ENCODE measurements at regions not wholly inside any gene's neighbourhood (a gene's known extent, or its start where the extent isn't known, plus 50 kb on each side); places are given as distances from the start of the nearest gene placed in this dataset.
A peak's percentile ranks its signal among the peaks of the same experiment; 100 is the strongest.
"Not testable (repeated sequence)": the region's sequence is repeated elsewhere in the genome, so short reads cannot be mapped to it uniquely, and the experiment has no call there.

DNA sequence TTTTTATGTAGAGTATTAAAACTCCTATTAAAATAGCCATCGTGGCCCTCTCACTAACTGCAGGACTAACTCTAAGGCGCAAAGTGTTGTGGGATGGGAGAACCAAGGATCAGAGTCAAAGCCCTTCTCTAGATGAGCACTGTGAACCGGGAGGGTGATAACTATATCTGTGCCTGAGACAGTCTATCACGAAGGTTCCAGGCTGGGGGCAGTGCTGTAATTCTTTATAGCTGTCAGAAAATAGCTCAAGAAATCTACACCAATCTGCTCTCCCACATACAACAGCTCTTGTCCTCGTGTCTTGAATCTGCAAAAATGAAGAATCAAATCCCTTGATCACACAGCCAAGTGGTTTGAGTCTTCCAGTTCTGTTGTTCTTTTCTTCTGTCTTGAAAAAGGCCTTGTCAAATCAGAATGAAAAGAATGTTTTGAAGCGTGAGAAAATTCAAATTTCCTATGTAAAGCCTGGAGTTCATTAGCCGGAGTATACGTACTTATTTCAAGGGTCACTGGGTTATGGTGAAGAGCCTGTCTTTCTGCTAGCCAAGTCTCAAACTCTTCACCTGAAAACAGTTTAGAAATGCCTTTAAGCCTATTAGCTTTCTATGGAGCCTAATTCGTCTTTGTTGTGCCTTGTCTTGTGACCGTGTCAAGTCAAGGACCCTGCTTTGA lies 185.3 kb upstream of the NECTIN3 start:
- Histone ChIP-seq H3K4me1 (ENCODE audit: insufficient read depth, low read length) (no peaks in the 10 kb centered on the region), H3K9ac (ENCODE audit: low read depth, low read length) (no peak overlapping the region), H3K36me3 (ENCODE audit: insufficient read depth, low read length) (no peaks in the 10 kb centered on the region), H3K9me3 (ENCODE audit: control insufficient read depth, insufficient read depth, low read length) (peaks cover 4% of the 10 kb centered on the region; the same call in 1 of the 2 replicates)

DNA sequence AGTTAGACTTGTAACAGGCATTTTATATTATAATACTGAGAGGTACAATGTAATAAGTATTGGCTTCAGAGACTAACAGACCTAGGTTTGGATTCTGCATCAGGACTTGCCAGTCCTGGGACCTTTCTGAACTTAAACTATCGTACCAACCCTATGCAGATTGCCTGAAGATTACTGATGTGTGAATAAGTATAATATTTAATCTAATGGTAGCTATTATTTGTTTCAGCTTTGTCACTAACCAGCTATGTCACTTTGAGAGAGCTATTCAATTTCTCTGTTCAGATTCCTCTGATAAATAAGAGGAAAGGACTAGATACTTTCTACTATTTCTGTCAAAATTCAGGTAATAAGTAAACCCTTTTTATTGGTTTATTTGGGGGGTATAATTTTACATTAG lies 184.4 kb upstream of the NECTIN3 start:
- H3K4me1 ChIP-seq (ENCODE audit: insufficient read depth, low read length): no peaks in the 10 kb centered on the region
- peaks cover 9% of the 10 kb centered on the region for H3K9me3 ChIP-seq (ENCODE audit: control insufficient read depth, insufficient read depth, low read length)
- no peak overlapping the region for H3K9ac ChIP-seq (ENCODE audit: low read depth, low read length)
- no peaks in the 10 kb centered on the region for H3K36me3 ChIP-seq (ENCODE audit: insufficient read depth, low read length)

DNA sequence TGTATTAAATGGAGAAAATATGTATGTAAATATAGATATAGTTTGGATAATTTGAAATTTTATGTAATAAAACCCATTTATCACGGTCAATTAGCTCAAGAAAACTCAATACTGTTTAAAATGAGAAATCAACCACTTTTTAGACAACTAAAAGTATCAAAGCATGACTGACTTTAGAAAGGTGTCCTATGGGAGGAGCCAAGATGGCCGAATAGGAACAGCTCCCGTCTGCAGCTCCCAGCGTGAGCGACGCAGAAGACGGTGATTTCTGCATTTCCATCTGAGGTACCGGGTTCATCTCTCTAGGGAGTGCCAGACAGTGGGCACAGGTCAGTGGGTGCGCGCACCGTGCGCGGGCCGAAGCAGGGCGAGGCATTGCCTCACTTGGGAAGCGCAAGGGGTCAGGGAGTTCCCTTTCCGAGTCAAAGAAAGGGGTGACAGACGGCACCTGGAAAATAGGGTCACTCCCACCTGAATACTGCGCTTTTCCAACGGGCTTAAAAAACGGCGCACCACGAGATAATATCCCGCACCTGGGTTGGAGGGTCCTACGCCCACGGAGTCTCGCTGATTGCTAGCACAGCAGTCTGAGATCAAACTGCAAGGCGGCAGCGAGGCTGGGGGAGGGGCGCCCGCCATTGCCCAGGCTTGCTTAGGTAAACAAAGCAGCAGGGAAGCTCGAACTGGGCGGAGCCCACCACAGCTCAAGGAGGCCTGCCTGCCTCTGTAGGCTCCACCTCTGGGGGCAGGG lies 182.8 kb upstream of the NECTIN3 start:
- H3K36me3 ChIP-seq (ENCODE audit: insufficient read depth, low read length): not testable (repeated sequence)
- peak overlapping the region; percentile 55 for H3K9ac ChIP-seq (ENCODE audit: low read depth, low read length)
- peaks cover 12% of the 10 kb centered on the region for H3K9me3 ChIP-seq (ENCODE audit: control insufficient read depth, insufficient read depth, low read length)

GRCh38 chr3:110889376-110889699 lies 182.3 kb upstream of the NECTIN3 start:
- H3K9ac ChIP-seq (ENCODE audit: low read depth, low read length); H3K36me3 ChIP-seq (ENCODE audit: insufficient read depth, low read length); H3K4me1 ChIP-seq (ENCODE audit: insufficient read depth, low read length): not testable (repeated sequence)
- H3K9me3 ChIP-seq (ENCODE audit: control insufficient read depth, insufficient read depth, low read length): peaks cover 12% of the 10 kb centered on the region

More for the DNA sequence above, 182.8 kb upstream of the NECTIN3 start:
- not testable (repeated sequence) for H3K4me1 ChIP-seq (ENCODE audit: insufficient read depth, low read length)

DNA sequence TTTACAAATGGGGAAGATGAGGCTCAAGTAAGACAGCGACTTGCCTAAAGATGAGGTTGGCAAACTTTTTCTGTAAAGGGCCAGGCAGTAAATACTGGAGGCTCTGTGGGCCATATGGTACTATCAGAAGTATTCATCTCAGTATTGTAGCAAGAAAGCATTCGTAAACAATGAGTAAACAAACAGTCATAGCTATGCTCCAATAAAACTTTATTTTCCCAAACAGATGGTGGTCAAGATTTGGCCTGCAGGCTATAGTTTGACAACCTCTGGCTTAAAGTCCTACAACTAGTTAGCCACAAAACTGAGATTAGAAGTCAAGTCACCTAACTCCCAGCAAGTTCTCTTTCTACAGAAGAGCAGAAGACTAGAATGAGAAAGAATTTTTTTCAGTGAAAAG lies 177.0 kb upstream of the NECTIN3 start:
- Histone ChIP-seq H3K4me1 (ENCODE audit: insufficient read depth, low read length) (no peaks in the 10 kb centered on the region), H3K9me3 (ENCODE audit: control insufficient read depth, insufficient read depth, low read length) (peaks cover 12% of the 10 kb centered on the region), H3K9ac (ENCODE audit: low read depth, low read length) (no peak overlapping the region), H3K36me3 (ENCODE audit: insufficient read depth, low read length) (no peaks in the 10 kb centered on the region; the same call in 1 of the 2 replicates)

DNA sequence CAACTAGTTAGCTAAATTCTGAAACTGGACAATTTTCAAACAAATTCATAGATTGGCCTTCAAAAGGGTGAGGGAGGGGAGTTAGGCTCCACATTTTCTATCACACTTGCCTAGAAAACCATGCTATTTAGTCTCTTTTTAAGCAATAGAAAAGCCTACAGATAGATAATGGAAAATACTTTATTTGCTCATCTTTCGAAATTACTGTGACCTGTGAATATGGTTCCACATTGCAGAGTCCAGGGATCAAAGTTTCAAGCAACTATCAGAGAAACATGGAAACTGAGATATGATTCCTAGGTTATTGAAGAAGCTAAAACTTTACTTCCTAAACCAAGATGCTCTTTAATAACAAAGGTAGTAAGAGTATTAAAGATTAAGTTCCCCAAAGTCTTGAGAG lies 176.6 kb upstream of the NECTIN3 start:
- peaks cover 12% of the 10 kb centered on the region for H3K9me3 ChIP-seq (ENCODE audit: control insufficient read depth, insufficient read depth, low read length)
- H3K9ac ChIP-seq (ENCODE audit: low read depth, low read length): no peak overlapping the region
- H3K4me1 ChIP-seq (ENCODE audit: insufficient read depth, low read length): no peaks in the 10 kb centered on the region
- H3K36me3 ChIP-seq (ENCODE audit: insufficient read depth, low read length): no peaks in the 10 kb centered on the region; the same call in 1 of the 2 replicates

GRCh38 chr3:110897046-110897445 lies 174.6 kb upstream of the NECTIN3 start:
- no peak overlapping the region for H3K9ac ChIP-seq (ENCODE audit: low read depth, low read length)
- peaks cover 4% of the 10 kb centered on the region; the same call in 1 of the 2 replicates for H3K9me3 ChIP-seq (ENCODE audit: control insufficient read depth, insufficient read depth, low read length)
- H3K4me1 ChIP-seq (ENCODE audit: insufficient read depth, low read length): no peaks in the 10 kb centered on the region
- H3K36me3 ChIP-seq (ENCODE audit: insufficient read depth, low read length): no peaks in the 10 kb centered on the region; the same call in none of the 2 replicates

GRCh38 chr3:110900576-110900975 lies 171.0 kb upstream of the NECTIN3 start:
- Histone ChIP-seq H3K9me3 (ENCODE audit: control insufficient read depth, insufficient read depth, low read length) (no peaks in the 10 kb centered on the region; the same call in 1 of the 2 replicates), H3K9ac (ENCODE audit: low read depth, low read length) (no peak overlapping the region), H3K36me3 (ENCODE audit: insufficient read depth, low read length) (no peaks in the 10 kb centered on the region; the same call in none of the 2 replicates), H3K4me1 (ENCODE audit: insufficient read depth, low read length) (no peaks in the 10 kb centered on the region)

- Histone ChIP-seq H3K9me3 (ENCODE audit: control insufficient read depth, insufficient read depth, low read length) (no peaks in the 10 kb centered on the region), H3K36me3 (ENCODE audit: insufficient read depth, low read length) (no peaks in the 10 kb centered on the region; the same call in none of the 2 replicates), H3K4me1 (ENCODE audit: insufficient read depth, low read length) (no peaks in the 10 kb centered on the region), H3K9ac (ENCODE audit: low read depth, low read length) (no peak overlapping the region)
Measured at GRCh38 chr3:110901536-110901935, 170.1 kb upstream of the NECTIN3 start.

DNA sequence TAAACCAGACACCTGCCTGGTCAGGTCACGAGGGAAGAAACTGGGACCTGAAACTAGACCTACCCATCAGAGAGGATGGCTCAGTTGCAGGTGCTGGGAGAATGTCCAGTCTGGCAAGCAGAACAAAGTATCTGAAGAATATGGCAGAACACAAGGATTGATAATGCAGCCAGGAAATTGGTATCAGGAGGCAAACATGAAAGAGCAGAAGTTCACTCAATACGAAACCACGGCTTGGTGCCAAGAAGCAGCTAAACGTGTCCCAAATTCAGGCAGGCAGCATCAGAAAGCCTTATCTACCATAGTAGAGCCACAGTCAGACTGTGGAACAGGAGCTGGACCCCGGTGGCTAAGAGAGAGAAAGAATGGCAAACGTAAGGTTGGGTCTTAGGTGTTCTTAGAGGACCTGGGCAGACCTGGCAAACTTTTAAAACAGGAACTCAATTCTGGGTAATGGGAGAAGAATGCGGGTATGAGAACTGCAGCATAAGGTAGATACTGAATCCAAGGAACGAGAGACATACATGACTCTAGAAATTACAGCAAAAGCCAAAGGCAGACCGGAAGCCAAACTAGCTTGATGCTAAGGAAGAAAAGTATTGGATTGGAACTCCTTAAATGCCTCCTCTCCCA lies 169.0 kb upstream of the NECTIN3 start:
- Histone ChIP-seq H3K9ac (ENCODE audit: low read depth, low read length) (no peak overlapping the region), H3K9me3 (ENCODE audit: control insufficient read depth, insufficient read depth, low read length) (no peaks in the 10 kb centered on the region), H3K4me1 (ENCODE audit: insufficient read depth, low read length) (no peaks in the 10 kb centered on the region), H3K36me3 (ENCODE audit: insufficient read depth, low read length) (no peaks in the 10 kb centered on the region; the same call in 1 of the 2 replicates)

DNA sequence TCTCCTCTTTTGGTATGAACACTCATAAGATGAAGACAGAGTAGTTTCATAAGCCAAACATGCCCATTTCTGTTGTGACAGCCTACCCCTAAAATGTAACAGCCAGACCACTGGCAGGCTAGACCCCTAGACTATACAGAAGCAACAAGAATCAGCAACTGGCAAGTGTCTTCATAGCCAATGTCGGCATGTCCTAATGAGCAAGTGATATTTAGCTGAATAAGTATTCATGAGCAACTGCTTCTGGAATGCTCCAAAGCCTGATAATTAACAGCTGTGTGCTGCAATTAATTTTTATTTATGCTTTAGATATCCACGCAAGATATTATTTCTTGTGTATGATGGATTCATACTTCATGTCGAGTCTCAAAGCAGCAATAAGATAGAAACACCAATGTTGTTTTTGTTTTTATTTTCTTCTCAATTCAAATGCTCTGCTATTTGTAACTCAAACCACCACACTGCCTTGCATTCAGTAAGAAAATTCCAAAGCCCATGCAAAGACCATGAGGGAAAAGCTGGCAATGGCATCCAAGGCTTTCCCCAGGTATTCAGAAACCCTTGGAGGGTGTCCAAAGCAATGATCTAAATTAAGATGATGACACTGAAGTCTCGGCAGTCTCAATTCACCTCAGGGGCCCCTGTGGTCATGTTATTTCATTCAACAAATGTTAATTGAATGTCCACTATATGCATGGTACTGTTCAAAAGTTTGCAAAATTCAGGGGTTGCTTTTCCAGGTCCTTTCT lies 167.7 kb upstream of the NECTIN3 start:
- no peaks in the 10 kb centered on the region for H3K9me3 ChIP-seq (ENCODE audit: control insufficient read depth, insufficient read depth, low read length)
- H3K4me1 ChIP-seq (ENCODE audit: insufficient read depth, low read length): no peaks in the 10 kb centered on the region
- no peaks in the 10 kb centered on the region; the same call in 1 of the 2 replicates for H3K36me3 ChIP-seq (ENCODE audit: insufficient read depth, low read length)
- no peak overlapping the region for H3K9ac ChIP-seq (ENCODE audit: low read depth, low read length)

GRCh38 chr3:110904520-110904890 lies 167.1 kb upstream of the NECTIN3 start:
- no peak overlapping the region for H3K9ac ChIP-seq (ENCODE audit: low read depth, low read length)
- no peaks in the 10 kb centered on the region for H3K4me1 ChIP-seq (ENCODE audit: insufficient read depth, low read length)
- H3K9me3 ChIP-seq (ENCODE audit: control insufficient read depth, insufficient read depth, low read length): no peaks in the 10 kb centered on the region
- no peaks in the 10 kb centered on the region; the same call in 1 of the 2 replicates for H3K36me3 ChIP-seq (ENCODE audit: insufficient read depth, low read length)

DNA sequence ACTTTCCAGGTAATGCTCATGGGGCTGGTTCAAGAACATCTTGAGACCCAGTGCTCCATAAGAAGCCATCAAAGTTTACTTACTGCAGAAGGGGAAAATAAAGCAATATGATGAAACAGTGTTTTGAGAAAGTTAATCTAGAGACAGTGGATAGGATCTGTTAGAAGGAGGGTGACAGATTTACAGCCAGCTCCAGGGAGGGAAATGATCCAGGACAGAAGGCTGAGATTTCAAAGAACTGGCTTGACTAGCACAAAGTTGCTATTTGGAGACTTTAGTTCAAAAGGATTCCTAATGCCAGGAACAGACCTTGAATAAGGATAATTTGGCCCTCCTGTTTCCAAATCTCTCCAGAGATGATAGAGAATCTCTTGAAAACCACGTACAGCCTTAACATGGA lies 166.5 kb upstream of the NECTIN3 start:
- H3K9me3 ChIP-seq (ENCODE audit: control insufficient read depth, insufficient read depth, low read length): no peaks in the 10 kb centered on the region
- H3K9ac ChIP-seq (ENCODE audit: low read depth, low read length): no peak overlapping the region
- no peaks in the 10 kb centered on the region for H3K4me1 ChIP-seq (ENCODE audit: insufficient read depth, low read length)
- H3K36me3 ChIP-seq (ENCODE audit: insufficient read depth, low read length): no peaks in the 10 kb centered on the region; the same call in 1 of the 2 replicates

DNA sequence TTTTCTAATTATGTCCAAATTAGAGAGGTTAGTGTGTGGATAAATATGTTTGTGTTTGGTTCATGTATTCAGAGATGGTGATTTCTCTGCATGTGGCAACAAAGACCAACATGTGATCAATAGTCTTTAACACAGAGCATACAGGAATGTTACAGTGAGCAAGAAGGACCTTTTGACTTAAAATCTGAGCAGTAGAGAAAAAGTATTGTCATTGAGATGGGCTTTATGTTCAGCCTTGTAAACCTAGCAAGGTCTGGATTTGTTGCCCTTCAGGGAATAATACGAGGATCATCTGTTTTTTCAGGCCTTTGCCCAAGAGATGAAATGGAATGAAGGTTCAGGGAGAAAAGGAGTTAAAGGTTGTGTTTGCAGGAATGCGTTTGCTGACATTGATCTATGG lies 161.8 kb upstream of the NECTIN3 start:
- Histone ChIP-seq H3K4me1 (ENCODE audit: insufficient read depth, low read length) (no peaks in the 10 kb centered on the region), H3K9me3 (ENCODE audit: control insufficient read depth, insufficient read depth, low read length) (no peaks in the 10 kb centered on the region), H3K36me3 (ENCODE audit: insufficient read depth, low read length) (no peaks in the 10 kb centered on the region), H3K9ac (ENCODE audit: low read depth, low read length) (no peak overlapping the region)
